Spleen (tissue), 11 donors: ENCODE measurements at regions not wholly inside any gene's neighbourhood (a gene's known extent, or its start where the extent isn't known, plus 50 kb on each side); places are given as distances from the start of the nearest gene placed in this dataset.
A peak's percentile ranks its signal among the peaks of the same experiment; 100 is the strongest.
"Not testable (repeated sequence)": the region's sequence is repeated elsewhere in the genome, so short reads cannot be mapped to it uniquely, and the experiment has no call there.

Experiments
- DNase-seq: peaks from one replicate; pipeline ENCODE4 v3.0.0-alpha.2; 2020
- H3K27ac ChIP-seq, 8 donors: fragments of 200-600 bp; sonication (generic) in 7 of 8; 1 replicate in 4 of 8; 2 replicates in 4 of 8; pipeline versions ENCODE4 v1.5.0 to v1.8.0; 2016 to 2021; ENCODE audit warnings: inconsistent platforms in 4 of 8, mild to moderate bottlenecking in 4 of 8, moderate library complexity in 1 of 8
- H3K27me3 ChIP-seq, 7 donors: fragments of 200-600 bp; sonication (generic) in 6 of 7; replicated peaks in 1 of 7; 1 replicate in 4 of 7; 2 replicates in 3 of 7; pipeline versions ENCODE4 v1.5.0 to v1.8.0; 2016 to 2021; ENCODE audit warnings: inconsistent platforms in 3 of 7, mild to moderate bottlenecking in 1 of 7
- H3K36me3 ChIP-seq, 6 donors: fragments of 200-600 bp; sonication (generic) in 5 of 6; 1 replicate in 4 of 6; 2 replicates in 2 of 6; pipeline versions ENCODE4 v1.5.0 to v1.8.0; 2016 to 2021; ENCODE audit warnings: inconsistent platforms in 2 of 6
- H3K4me1 ChIP-seq, 6 donors: fragments of 200-600 bp; sonication (generic) in 5 of 6; 1 replicate in 3 of 6; 2 replicates in 3 of 6; pipeline versions ENCODE4 v1.5.0 to v1.8.0; 2016 to 2021; ENCODE audit warnings: inconsistent platforms in 3 of 6
- H3K4me3 ChIP-seq, 8 donors: fragments of 200-600 bp; sonication (generic) in 7 of 8; 1 replicate in 4 of 8; 2 replicates in 4 of 8; pipeline versions ENCODE4 v1.5.0 to v1.8.0; 2016 to 2021; ENCODE audit warnings: inconsistent platforms in 4 of 8, mild to moderate bottlenecking in 4 of 8, moderate library complexity in 2 of 8
- H3K9me3 ChIP-seq, 8 donors: fragments of 200-600 bp; sonication (generic) in 7 of 8; 1 replicate in 4 of 8; 2 replicates in 4 of 8; pipeline versions ENCODE4 v1.5.0 to v1.8.0; 2016 to 2021; ENCODE audit warnings: inconsistent platforms in 4 of 8
- POLR2A ChIP-seq, 3 donors: fragments of 450-650 bp; IDR thresholded peaks; one replicate each; pipeline ENCODE4 v1.5.1; 2017; ENCODE audit warnings: antibody characterized with exemption in 3 of 3, mild to moderate bottlenecking in 1 of 3
- POLR2AphosphoS5 ChIP-seq, 3 donors: sonication (generic); formaldehyde crosslinking; IDR thresholded peaks; one replicate each; pipeline ENCODE4 v1.5.1; 2017; ENCODE audit warnings: antibody characterized with exemption in 3 of 3
- WGBS, 5 donors: extraction: QIAGEN DNeasy Blood & Tissue Kit in 3 of 5; methylation state at CpG; one replicate each; pipeline versions ENCODE4 v1.1.5 to v1.1.7; 2013 to 2018; 5-methylcytosine and 5-hydroxymethylcytosine counted together
- intact Hi-C: fragments of 100-400 bp; cut with DNase I; formaldehyde crosslinking; loops from one replicate; pipeline ENCODE4 v1.15.0; 2023; ENCODE audit warnings: low total_unique reads
- TF ChIP-seq, protein P1 (sequence below), 11 experiments: fragments of 200-600 bp in 7 of 11; fragments of 450-650 bp in 4 of 11; sonication (generic) in 4 of 11; IDR thresholded peaks in 8 of 11; conservative IDR thresholded peaks in 3 of 11; 1 replicate in 7 of 11; 2 replicates in 4 of 11; pipeline versions ENCODE4 v1.4.0 to v1.8.0; 2016 to 2021; ENCODE audit warnings: antibody characterized with exemption in 11 of 11, inconsistent platforms in 4 of 11, mild to moderate bottlenecking in 1 of 11
- donor health status: healthy with polysubstance abuse.
- donor health status: DM: no; HTN: no; CAD: no; lungs with moderate emphysema.
- donor health status: DM: no; HTN: no; CAD: no.
- donor health status: Bipolar disorder and iron deficiency.
- donor health status: healthy.
- donor health status: DM: no; HTN: no; CAD: no.
- donor health status: DM: yes; HTN: yes; CAD: no.

DNA sequence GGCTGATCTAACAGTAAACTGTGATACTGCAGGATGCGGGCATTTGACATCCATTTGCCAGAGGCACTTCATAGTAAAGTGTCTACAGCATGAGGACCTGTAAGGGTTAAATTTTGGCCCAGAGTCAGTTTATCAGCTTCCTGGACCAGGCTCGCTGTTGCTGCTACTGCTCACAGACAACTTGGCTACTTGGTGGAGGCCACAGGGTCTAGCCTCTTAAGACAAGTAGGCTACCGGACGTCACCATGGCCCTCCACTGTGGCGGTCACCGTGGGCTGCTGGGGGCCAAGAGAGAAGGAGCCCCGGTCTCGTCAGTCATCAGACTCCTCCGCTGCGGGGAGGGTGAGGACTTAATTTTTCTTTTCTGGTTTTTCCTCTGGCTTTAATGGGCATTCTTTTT lies 117.3 kb upstream of the PZP start:
- Histone ChIP-seq H3K36me3 (no peaks in the 10 kb centered on the region), H3K4me1 (peaks cover 0 to 6% (median 0%) of the 10 kb centered on the region in 6 donors), H3K4me3 (no peak overlapping the region), H3K9me3 (no peaks in the 10 kb centered on the region), H3K27ac (no peak overlapping the region), H3K27me3 (no peaks in the 10 kb centered on the region)
- WGBS, 5 donors: 76 to 83% (median 82%) methylated on average over 10 of the region's 10 CpGs
- no peak for DNase-seq
- no peak for TF ChIP-seq POLR2A (IDR thresholded peaks at IDR 0.05)
- no peak for TF ChIP-seq POLR2AphosphoS5 (IDR thresholded peaks at IDR 0.05)
- TF ChIP-seq, protein P1, sequence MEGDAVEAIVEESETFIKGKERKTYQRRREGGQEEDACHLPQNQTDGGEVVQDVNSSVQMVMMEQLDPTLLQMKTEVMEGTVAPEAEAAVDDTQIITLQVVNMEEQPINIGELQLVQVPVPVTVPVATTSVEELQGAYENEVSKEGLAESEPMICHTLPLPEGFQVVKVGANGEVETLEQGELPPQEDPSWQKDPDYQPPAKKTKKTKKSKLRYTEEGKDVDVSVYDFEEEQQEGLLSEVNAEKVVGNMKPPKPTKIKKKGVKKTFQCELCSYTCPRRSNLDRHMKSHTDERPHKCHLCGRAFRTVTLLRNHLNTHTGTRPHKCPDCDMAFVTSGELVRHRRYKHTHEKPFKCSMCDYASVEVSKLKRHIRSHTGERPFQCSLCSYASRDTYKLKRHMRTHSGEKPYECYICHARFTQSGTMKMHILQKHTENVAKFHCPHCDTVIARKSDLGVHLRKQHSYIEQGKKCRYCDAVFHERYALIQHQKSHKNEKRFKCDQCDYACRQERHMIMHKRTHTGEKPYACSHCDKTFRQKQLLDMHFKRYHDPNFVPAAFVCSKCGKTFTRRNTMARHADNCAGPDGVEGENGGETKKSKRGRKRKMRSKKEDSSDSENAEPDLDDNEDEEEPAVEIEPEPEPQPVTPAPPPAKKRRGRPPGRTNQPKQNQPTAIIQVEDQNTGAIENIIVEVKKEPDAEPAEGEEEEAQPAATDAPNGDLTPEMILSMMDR (IDR thresholded peaks at IDR 0.05 in 8 of 11, conservative IDR thresholded peaks at IDR 0.05 in 3 of 11): no peak
- intact Hi-C loops: no loop called here

GRCh38 chr12:9324782-9325181 lies 116.6 kb upstream of the PZP start:
- no peaks in the 10 kb centered on the region for H3K27me3 ChIP-seq
- no peak for DNase-seq
- no peak overlapping the region for H3K27ac ChIP-seq
- no peaks in the 10 kb centered on the region for H3K36me3 ChIP-seq
- 86 to 97% (median 91%) methylated on average over 6 of the region's 6 CpGs for WGBS, 5 donors
- no peak for TF ChIP-seq POLR2AphosphoS5 (IDR thresholded peaks at IDR 0.05)
- peaks cover 0 to 10% (median 0%) of the 10 kb centered on the region in 6 donors for H3K4me1 ChIP-seq
- intact Hi-C loops: no loop called here
- no peaks in the 10 kb centered on the region for H3K9me3 ChIP-seq
- H3K4me3 ChIP-seq: no peak overlapping the region

- Histone ChIP-seq H3K27ac (no peak overlapping the region), H3K4me3 (no peak overlapping the region), H3K4me1 (peaks cover 0 to 17% (median 0%) of the 10 kb centered on the region in 6 donors), H3K9me3 (no peaks in the 10 kb centered on the region), H3K27me3 (no peaks in the 10 kb centered on the region), H3K36me3 (no peaks in the 10 kb centered on the region)
- intact Hi-C loops: no loop called here
- WGBS, 5 donors: 72 to 86% (median 81%) methylated on average over 5 of the region's 5 CpGs
- no peak for DNase-seq
- TF ChIP-seq POLR2A (IDR thresholded peaks at IDR 0.05): no peak
Measured at GRCh38 chr12:9323144-9323681, 115.0 kb upstream of the PZP start.

DNA sequence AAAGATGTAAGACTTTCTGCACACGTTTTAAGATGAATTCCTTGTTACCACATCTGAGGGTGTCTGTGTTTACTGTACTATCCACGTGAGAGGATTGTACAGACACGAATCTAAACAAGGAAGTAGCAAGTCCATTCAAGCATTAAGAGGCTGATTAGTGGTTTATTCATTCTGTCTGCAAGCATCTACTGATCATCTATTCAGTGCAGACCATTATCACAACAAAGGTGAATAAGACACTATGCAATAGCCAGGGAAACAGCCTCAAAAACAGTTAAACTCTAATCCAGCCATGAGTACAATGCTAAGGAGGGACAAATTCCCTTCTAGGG lies 111.6 kb upstream of the PZP start:
- intact Hi-C loops: no loop called here
- H3K27me3 ChIP-seq: no peaks in the 10 kb centered on the region
- TF ChIP-seq POLR2AphosphoS5 (IDR thresholded peaks at IDR 0.05): no peak
- TF ChIP-seq POLR2A (IDR thresholded peaks at IDR 0.05): no peak
- TF ChIP-seq, protein P1 (IDR thresholded peaks at IDR 0.05 in 8 of 11, conservative IDR thresholded peaks at IDR 0.05 in 3 of 11): no peak
- 25 to 39% (median 31%) methylated on average over 3 of the region's 3 CpGs for WGBS, 5 donors
- no peak for DNase-seq
- no peaks in the 10 kb centered on the region for H3K9me3 ChIP-seq
- H3K4me3 ChIP-seq: no peak overlapping the region
- H3K27ac ChIP-seq: no peak overlapping the region
- H3K36me3 ChIP-seq: no peaks in the 10 kb centered on the region
- H3K4me1 ChIP-seq: peaks cover 0 to 11% (median 0%) of the 10 kb centered on the region in 6 donors

DNA sequence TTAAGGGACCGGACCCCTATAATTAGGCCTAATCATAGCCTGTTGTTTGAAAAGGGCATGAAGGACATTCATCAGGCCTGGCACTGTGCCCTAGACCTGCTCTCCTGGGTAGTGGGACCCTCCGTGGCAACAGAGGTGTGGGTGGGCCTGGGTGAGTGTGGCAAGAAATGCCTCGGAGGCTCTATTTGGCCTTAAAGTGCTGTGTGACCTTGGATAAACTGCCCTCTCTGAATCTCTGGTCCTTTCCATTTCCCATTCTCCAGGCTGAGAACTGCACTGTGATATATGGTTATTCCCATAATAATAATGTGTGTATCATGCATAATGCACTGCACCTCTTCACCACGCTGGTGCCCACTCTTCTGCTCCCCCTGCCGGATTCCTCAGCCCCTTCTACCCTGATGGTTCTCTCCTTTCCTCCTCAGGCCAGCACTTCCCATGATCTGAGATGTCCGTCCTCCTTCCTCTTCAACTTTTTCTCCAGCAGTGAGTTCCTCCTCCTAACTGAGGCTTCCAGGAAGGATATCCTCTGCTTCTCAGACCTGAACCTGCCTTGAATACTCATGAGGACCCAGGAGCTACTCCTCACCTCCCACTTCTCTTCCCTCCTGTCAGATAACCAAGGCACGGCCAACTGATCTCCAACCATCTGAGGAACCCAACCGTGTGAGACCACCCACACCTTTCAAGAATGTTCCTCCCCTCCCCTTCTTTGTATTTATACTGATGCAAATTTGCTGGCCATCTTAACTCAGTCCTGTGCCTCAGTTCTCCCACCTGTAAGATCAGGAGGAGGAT lies 111.0 kb upstream of the PZP start:
- TF ChIP-seq, protein P1 (IDR thresholded peaks at IDR 0.05 in 8 of 11, conservative IDR thresholded peaks at IDR 0.05 in 3 of 11): peak in 7 of 11 experiments; percentile 4 to 32 (median 22)
- TF ChIP-seq POLR2AphosphoS5 (IDR thresholded peaks at IDR 0.05): no peak
- Histone ChIP-seq H3K9me3 (no peaks in the 10 kb centered on the region), H3K36me3 (no peaks in the 10 kb centered on the region), H3K27me3 (no peaks in the 10 kb centered on the region), H3K4me3 (no peak overlapping the region), H3K4me1 (peaks cover 0 to 11% (median 0%) of the 10 kb centered on the region in 6 donors), H3K27ac (no peak overlapping the region)
- WGBS, 5 donors: 60 to 79% (median 62%) methylated on average over 8 of the region's 8 CpGs
- intact Hi-C loops: no loop called here
- no peak for DNase-seq

- H3K4me1 ChIP-seq, H3K27ac ChIP-seq, H3K27me3 ChIP-seq, intact Hi-C loops, H3K9me3 ChIP-seq, H3K4me3 ChIP-seq: not testable (repeated sequence)
- peaks cover 0 to 24% (median 0%) of the 10 kb centered on the region in 6 donors for H3K36me3 ChIP-seq
- WGBS, 5 donors: 61 to 77% (median 69%) methylated on average over 4 to 5 of the region's 6 CpGs
- peak; percentile 41 for DNase-seq
Measured at GRCh38 chr12:9313479-9313878, 105.3 kb upstream of the PZP start.

DNA sequence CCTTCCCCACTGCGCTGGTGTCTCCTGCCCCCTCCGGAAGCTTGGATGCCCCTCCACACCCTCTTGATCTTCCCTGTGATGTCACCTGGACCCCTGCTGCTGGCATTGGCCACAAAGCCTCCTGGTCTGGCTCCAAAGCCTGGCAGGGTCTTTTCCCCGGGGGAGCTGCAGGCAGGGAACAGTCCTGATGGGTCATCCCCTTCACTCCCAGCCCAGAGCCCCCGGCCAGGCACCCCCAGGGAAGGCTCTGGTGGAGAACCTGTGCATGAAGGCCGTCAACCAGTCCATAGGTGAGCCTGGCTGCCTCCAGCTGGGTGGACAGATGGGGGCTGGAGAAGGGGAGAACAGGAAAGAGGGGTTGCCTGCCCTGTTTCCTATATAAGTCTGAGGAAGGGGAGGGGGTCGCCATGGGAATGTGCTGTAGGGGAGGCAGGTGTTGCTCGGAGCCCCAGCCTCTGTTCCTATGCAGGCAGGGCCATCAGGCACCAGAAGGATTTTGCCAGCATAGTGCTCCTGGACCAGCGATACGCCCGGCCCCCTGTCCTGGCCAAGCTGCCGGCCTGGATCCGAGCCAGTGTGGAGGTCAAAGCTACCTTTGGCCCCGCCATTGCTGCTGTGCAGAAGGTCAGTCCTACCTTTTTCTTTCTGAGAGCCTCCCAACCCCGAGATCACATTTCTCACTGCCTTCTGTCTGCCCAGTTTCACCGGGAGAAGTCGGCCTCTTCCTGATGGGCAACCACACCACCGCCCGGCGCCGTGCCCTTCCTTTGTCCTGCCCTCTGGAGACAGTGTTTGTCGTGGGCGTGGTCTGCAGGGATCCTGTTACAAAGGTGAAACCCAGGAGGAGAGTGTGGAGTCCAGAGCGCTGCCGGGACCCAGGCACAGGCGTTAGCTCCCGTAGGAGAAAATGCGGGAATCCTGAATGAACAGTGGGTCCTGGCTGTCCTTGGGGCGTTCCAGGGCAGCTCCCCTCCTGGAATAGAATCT lies 104.5 kb upstream of the PZP start:
- DNase-seq: peak; percentile 65
- H3K9me3 ChIP-seq, H3K4me3 ChIP-seq, H3K27me3 ChIP-seq, intact Hi-C loops, H3K4me1 ChIP-seq, H3K27ac ChIP-seq: not testable (repeated sequence)
- 81 to 98% (median 88%) methylated on average over 5 to 16 of the region's 28 CpGs for WGBS, 5 donors
- peaks cover 0 to 25% (median 0%) of the 10 kb centered on the region in 6 donors for H3K36me3 ChIP-seq
